Heart right ventricle (tissue), 16 donors: ENCODE measurements at regions not wholly inside any gene's neighbourhood (a gene's known extent, or its start where the extent isn't known, plus 50 kb on each side); places are given as distances from the start of the nearest gene placed in this dataset.

Experiments
- ATAC-seq, 8 donors: fragments of 200-7000 bp; cut with Tn5 transposase; one replicate each; pipeline ENCODE4 v1.9.1; 2020; ENCODE audit warnings: mild to moderate bottlenecking in 8 of 8, moderate library complexity in 8 of 8, moderate number of reproducible peaks in 1 of 8
- DNase-seq, 2 donors: peaks; one replicate each; pipeline ENCODE4 v3.0.0-alpha.2; 2020
- H3K27ac ChIP-seq, 10 donors: fragments of 200-600 bp; sonication (generic) in 2 of 10; one replicate each; pipeline versions ENCODE4 v1.5.0 to v1.8.0; 2020 to 2022; ENCODE audit warnings: mild to moderate bottlenecking in 3 of 10
- H3K27me3 ChIP-seq, 7 donors: fragments of 200-600 bp; one replicate each; pipeline ENCODE4 v1.8.0; 2021 to 2022; ENCODE audit warnings: mild to moderate bottlenecking in 2 of 7
- H3K36me3 ChIP-seq, 9 donors: fragments of 200-600 bp; sonication (generic) in 1 of 9; one replicate each; pipeline versions ENCODE4 v1.5.0 to v1.8.0; 2020 to 2022; ENCODE audit warnings: mild to moderate bottlenecking in 2 of 9
- H3K4me1 ChIP-seq, 9 donors: fragments of 200-600 bp; sonication (generic) in 1 of 9; one replicate each; pipeline versions ENCODE4 v1.5.0 to v1.8.0; 2020 to 2022; ENCODE audit warnings: mild to moderate bottlenecking in 4 of 9
- H3K4me3 ChIP-seq, 10 donors: fragments of 200-600 bp; sonication (generic) in 2 of 10; one replicate each; pipeline versions ENCODE4 v1.5.0 to v1.8.0; 2020 to 2022; ENCODE audit warnings: mild to moderate bottlenecking in 7 of 10, moderate library complexity in 2 of 10
- H3K9me3 ChIP-seq, 11 donors: fragments of 200-600 bp in 10 of 11; sonication (generic) in 2 of 11; one replicate each; pipeline versions ENCODE4 v1.5.0 to v1.8.0; 2013 to 2022; ENCODE audit warnings: mild to moderate bottlenecking in 2 of 11, control low read depth in 1 of 11, moderate library complexity in 1 of 11
- WGBS, 2 donors: extraction: QIAGEN DNeasy Blood & Tissue Kit; methylation state at CpG; one replicate each; pipeline ENCODE4 v1.1.7; 2013; ENCODE audit warnings: inconsistent platforms in 1 of 2; 5-methylcytosine and 5-hydroxymethylcytosine counted together
- intact Hi-C, 10 donors: fragments of 100-400 bp; cut with DNase I; formaldehyde crosslinking; loops; one replicate each; pipeline versions ENCODE4 v1.11.1 to v1.14.2; 2022
- TF ChIP-seq, protein P1 (sequence below), 9 donors: fragments of 200-600 bp; sonication (generic) in 2 of 9; IDR thresholded peaks; one replicate each; pipeline versions ENCODE4 v1.5.0 to v1.8.0; 2021 to 2022; ENCODE audit warnings: antibody characterized with exemption in 9 of 9, mild to moderate bottlenecking in 5 of 9, moderate library complexity in 1 of 9
- donor health status: Arrhythmogenic right ventricular cardiomyopathy.
- donor health status: ischemic (EF 13 %, LVEDD 7.1; RV severe dilation, severe dysfunction).
- donor health status: healthy with polysubstance abuse.
- donor health status: DM: no; HTN: yes; CAD: no.
- donor health status: DM: no; HTN: no; CAD: no.
- donor health status: ischemic (EF 25% LVEDD 6.9; RV normal size, moderate dysfunction).
- donor health status: ischemic (EF 25% LVEDD 5.7; RV mildly dilated, moderate dysfunction).
- donor health status: healthy.
- donor health status: DM: yes; HTN: yes; CAD: no.
- donor health status: Ischemic cardiomyopathy.
- donor health status: ischemic (EF 35%, LVEDD 5.7; RV mildly dilated, moderate dysfunction).
- donor health status: nonischemic (EF 11% LVEDD 7.7; RV severe dilation, severe dysfunction).
- donor health status: DM: yes; HTN: yes; CAD: no.
- donor health status: PGD.
- donor health status: ischemic (EF 29% LVEDD 5.4; RV normal size, mild dysfunction).
- donor health status: nonischemic (EF 23%, LVEDD 6.1; RV moderate dilation, normal function).

DNA sequence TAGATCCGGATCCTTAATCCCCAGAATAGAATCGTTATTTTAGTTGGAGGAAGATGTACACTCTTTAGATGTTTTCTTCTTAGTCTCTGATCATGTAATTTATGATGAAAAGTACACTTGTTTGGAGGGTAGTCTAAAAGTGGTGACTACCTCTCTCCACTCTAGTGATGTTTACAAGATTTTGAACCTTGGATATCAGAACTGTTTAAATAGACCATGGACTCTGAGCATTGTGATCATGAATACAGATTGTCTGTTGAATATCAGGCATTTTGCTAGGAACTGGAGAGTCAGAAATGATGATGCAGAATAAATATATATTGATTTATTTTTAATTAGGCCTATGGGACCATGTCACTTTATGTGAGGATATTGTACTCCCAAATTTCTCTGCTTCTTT lies 706.3 kb upstream of the WWC1 start:
- intact Hi-C loops, result loop anchor here in 1 of 10 donors (10.0 kb wide), 1 partner anchor 640 kb away; no protein-coding TSS in a partner anchor
- H3K9me3 ChIP-seq, result no peaks in the 10 kb centered on the region
- H3K27ac ChIP-seq, result no peak overlapping the region
- DNase-seq (no peak), ATAC-seq (no peak)
- no peaks in the 10 kb centered on the region for H3K36me3 ChIP-seq
- no peak overlapping the region for H3K4me3 ChIP-seq
- TF ChIP-seq, protein P1, sequence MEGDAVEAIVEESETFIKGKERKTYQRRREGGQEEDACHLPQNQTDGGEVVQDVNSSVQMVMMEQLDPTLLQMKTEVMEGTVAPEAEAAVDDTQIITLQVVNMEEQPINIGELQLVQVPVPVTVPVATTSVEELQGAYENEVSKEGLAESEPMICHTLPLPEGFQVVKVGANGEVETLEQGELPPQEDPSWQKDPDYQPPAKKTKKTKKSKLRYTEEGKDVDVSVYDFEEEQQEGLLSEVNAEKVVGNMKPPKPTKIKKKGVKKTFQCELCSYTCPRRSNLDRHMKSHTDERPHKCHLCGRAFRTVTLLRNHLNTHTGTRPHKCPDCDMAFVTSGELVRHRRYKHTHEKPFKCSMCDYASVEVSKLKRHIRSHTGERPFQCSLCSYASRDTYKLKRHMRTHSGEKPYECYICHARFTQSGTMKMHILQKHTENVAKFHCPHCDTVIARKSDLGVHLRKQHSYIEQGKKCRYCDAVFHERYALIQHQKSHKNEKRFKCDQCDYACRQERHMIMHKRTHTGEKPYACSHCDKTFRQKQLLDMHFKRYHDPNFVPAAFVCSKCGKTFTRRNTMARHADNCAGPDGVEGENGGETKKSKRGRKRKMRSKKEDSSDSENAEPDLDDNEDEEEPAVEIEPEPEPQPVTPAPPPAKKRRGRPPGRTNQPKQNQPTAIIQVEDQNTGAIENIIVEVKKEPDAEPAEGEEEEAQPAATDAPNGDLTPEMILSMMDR (IDR thresholded peaks at IDR 0.05), result no peak
- 90 to 91% methylated on average over 2 of the region's 2 CpGs for WGBS, 2 donors
- H3K27me3 ChIP-seq, result peaks cover 0 to 6% (median 0%) of the 10 kb centered on the region in 7 donors
- peaks cover 0 to 8% (median 0%) of the 10 kb centered on the region in 9 donors for H3K4me1 ChIP-seq

DNA sequence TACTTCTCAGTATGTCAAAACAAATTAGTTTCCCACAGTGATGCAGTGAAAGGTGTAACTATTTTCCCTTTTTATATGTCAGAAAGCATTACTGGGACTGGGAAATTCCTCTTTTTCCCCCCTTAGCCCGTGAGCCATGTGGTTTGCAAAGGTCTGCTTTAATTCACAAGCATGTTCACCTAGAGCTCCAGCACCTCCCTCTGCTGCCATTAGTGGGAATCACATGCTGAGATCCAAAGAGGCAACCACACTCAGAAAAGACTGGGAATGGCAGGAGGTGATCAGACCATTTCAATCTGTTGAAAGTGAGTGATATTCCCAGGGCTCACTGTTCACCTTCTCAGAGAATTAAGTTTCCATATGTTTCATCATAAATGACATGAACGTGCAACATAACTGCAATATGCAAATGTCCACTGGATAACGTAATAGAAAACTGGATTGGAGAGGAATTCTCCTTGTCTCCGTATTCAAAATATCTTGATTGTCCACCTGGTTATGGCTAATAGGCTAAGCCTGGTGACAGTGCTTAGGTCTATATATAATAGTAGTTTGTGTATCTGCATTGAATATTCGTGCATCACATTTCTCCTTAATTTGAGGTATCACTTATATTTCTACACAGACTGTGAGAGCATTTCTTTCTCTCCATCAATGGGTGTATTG lies 703.5 kb upstream of the WWC1 start:
- Histone ChIP-seq H3K27ac (no peak overlapping the region), H3K4me3 (no peak overlapping the region), H3K27me3 (no peaks in the 10 kb centered on the region), H3K4me1 (peaks cover 0 to 2% (median 0%) of the 10 kb centered on the region in 9 donors), H3K9me3 (no peaks in the 10 kb centered on the region), H3K36me3 (no peaks in the 10 kb centered on the region)
- peak in 1 of 2 donors; percentile 11 for DNase-seq
- peak in 1 of 8 donors; percentile 56 for ATAC-seq
- TF ChIP-seq, protein P1 (IDR thresholded peaks at IDR 0.05), result peak in 8 of 9 donors; percentile 10 to 58 (median 42)
- 66 to 71% methylated on average over 5 of the region's 5 CpGs for WGBS, 2 donors
- intact Hi-C loops, result loop anchor here in 1 of 10 donors (10.0 kb wide), 1 partner anchor 637 kb away; no protein-coding TSS in a partner anchor

DNA sequence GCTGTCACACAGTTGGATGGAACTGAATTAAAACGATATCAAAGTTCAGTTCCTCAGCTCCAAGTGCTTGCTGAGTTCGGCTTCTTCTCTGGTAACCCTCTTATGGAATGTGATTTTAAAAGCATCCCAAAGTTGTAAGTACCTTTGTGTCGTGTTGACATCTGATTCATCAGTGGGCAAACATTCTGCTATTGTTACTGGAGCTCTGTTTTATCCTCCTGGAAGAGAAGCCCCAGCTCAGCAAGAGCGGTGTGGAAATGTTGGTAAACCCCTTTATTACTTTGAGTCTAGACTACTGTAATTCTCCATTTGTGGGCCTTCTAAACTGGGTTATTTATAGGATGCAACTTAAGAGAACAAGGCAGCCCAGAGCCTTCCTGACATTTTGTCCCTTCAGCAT lies 699.3 kb upstream of the WWC1 start:
- no peaks in the 10 kb centered on the region for H3K36me3 ChIP-seq
- intact Hi-C loops, result no loop called here
- H3K9me3 ChIP-seq, result no peaks in the 10 kb centered on the region
- TF ChIP-seq, protein P1 (IDR thresholded peaks at IDR 0.05), result no peak
- ATAC-seq, result no peak
- DNase-seq, result no peak
- H3K27ac ChIP-seq, result no peak overlapping the region
- no peak overlapping the region for H3K4me3 ChIP-seq
- H3K4me1 ChIP-seq, result no peaks in the 10 kb centered on the region
- WGBS, 2 donors, result 87 to 91% methylated on average over 4 of the region's 4 CpGs
- H3K27me3 ChIP-seq, result no peaks in the 10 kb centered on the region

DNA sequence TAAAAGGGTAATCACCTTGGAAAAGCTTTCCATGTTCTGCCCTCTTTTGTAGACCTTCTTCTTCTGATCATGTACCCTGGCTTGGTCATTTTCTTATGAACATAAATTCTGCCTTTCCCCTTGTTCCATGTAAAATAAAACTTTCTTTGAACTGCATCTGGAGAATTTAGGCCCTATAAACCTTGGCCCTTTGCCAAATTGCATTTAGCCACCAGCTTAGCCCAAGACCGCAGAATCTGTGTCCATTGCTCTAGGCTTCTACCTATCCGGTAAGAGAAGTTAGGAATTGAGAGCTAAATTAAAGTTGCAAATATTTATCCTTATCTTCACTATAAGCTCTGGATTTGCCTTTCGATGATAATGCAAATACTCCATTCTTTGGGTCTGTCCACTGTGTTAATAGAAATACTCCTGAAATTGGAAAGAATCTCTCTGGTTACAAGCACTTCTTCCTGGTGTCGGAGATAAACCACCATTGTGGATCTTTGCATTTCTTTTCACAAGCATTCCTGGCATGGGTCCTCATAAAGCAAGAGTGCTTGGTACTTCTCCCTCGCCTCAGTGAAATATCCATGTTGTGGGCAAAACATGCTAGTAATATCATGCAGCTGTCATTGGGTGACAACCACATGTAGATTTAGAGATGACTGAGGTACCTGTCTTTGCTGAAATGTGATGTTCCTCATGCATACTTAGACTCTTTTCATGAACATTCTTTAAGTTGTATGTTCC lies 698.0 kb upstream of the WWC1 start:
- DNase-seq (no peak), ATAC-seq (no peak)
- no peaks in the 10 kb centered on the region for H3K36me3 ChIP-seq
- no peaks in the 10 kb centered on the region for H3K27me3 ChIP-seq
- no peaks in the 10 kb centered on the region for H3K9me3 ChIP-seq
- TF ChIP-seq, protein P1 (IDR thresholded peaks at IDR 0.05), result no peak
- intact Hi-C loops, result no loop called here
- H3K27ac ChIP-seq, result no peak overlapping the region
- H3K4me3 ChIP-seq, result no peak overlapping the region
- no peaks in the 10 kb centered on the region for H3K4me1 ChIP-seq
- WGBS, 2 donors, result 91 to 95% methylated on average over 5 of the region's 5 CpGs
